A549 (cell line): ENCODE measurements at regions not wholly inside any gene's neighbourhood (a gene's known extent, or its start where the extent isn't known, plus 50 kb on each side); places are given as distances from the start of the nearest gene placed in this dataset.

ENCODE experiments used
- ATAC-seq, 2 experiments: fragments of 200-7000 bp in 1 of 2; fragments of >200 bp in 1 of 2; cut with Nextera tagmentation in 1 of 2; cut with Tn5 transposase in 1 of 2; 3 replicates each; pipeline versions ENCODE4 v1.8.0 to v1.9.1; 2018 to 2020; ENCODE audit warnings: mild to moderate bottlenecking in 1 of 2, moderate library complexity in 1 of 2
- CTCF ChIA-PET: fragments of 300-600 bp; sonication (Branson Sonifier 250); formaldehyde crosslinking; extraction: SDS; loops from one replicate; lab custom pipeline; 2021; ENCODE audit warnings: antibody characterized with exemption, inconsistent platforms; lab: Yijun Ruan, JAX
- POLR2A ChIA-PET: fragments of 350-600 bp; formaldehyde crosslinking; extraction: SDS; loops from one replicate; lab custom pipeline; 2021; ENCODE audit warnings: antibody characterized with exemption, inconsistent platforms; lab: Yijun Ruan, JAX
- DNase-seq, 2 experiments: peaks; one replicate each; pipeline versions ENCODE4 v3.0.0 to v3.0.0-alpha.2; 2011 to 2016; ENCODE audit warnings: low read depth in 1 of 2, low spot score in 1 of 2
- FAIRE-seq: peaks from 2 replicates; lab custom pipeline; 2011; peaks lifted over from hg19 to GRCh38; lab: Jason Lieb, UNC
- H3K27ac ChIP-seq, 2 experiments: fragments of >200 bp; sonication (Bioruptor Twin); formaldehyde crosslinking; 3 replicates each; pipeline ENCODE4 v1.5.1; 2016 to 2017
- H3K4me1 ChIP-seq: fragments of >200 bp; sonication (Bioruptor Twin); formaldehyde crosslinking; 3 replicates; pipeline ENCODE4 v1.6.1; 2016
- H3K4me2 ChIP-seq: fragments of >200 bp; sonication (Bioruptor Twin); formaldehyde crosslinking; 3 replicates; pipeline ENCODE4 v1.6.1; 2016
- H3K4me3 ChIP-seq: fragments of >200 bp; sonication (Bioruptor Twin); formaldehyde crosslinking; 3 replicates; pipeline ENCODE4 v1.5.1; 2016
- H3K9me3 ChIP-seq: fragments of >200 bp; sonication (Bioruptor Twin); formaldehyde crosslinking; 3 replicates; pipeline ENCODE4 v1.6.1; 2016
- ATOH8 ChIP-seq: fragments of 250-450 bp; sonication (Bioruptor Pico); IDR thresholded peaks from 2 replicates; pipeline ENCODE4 v1.5.0; 2020; ENCODE audit warnings: low read depth, mild to moderate bottlenecking, moderate library complexity
- BHLHE40 ChIP-seq: IDR thresholded peaks from 2 replicates; pipeline ENCODE4 v1.6.1; 2012; ENCODE audit warnings: low read depth, low read length, inconsistent platforms
- CBX2 ChIP-seq: fragments of 200-600 bp; sonication (generic); IDR thresholded peaks from 2 replicates; pipeline ENCODE4 v1.6.1; 2016; ENCODE audit warnings: low read depth, mild to moderate bottlenecking, borderline replicate concordance
- CBX8 ChIP-seq: fragments of 200-600 bp; sonication (generic); IDR thresholded peaks from 2 replicates; pipeline ENCODE4 v1.6.1; 2016
- CHD4 ChIP-seq: fragments of 200-600 bp; sonication (generic); IDR thresholded peaks from 2 replicates; pipeline ENCODE4 v1.6.1; 2016; ENCODE audit warnings: antibody characterized with exemption, mild to moderate bottlenecking, borderline replicate concordance
- CTCF ChIP-seq: fragments of >200 bp; sonication (Bioruptor Twin); formaldehyde crosslinking; IDR thresholded peaks from 3 replicates; pipeline ENCODE4 v1.5.1; 2016
- FOSB ChIP-seq: fragments of 250-450 bp; sonication (Bioruptor Pico); IDR thresholded peaks from 2 replicates; pipeline ENCODE4 v1.5.0; 2020; ENCODE audit warnings: mild to moderate bottlenecking, moderate library complexity
- FOSL2 ChIP-seq, 2 experiments: fragments of 450-650 bp in 1 of 2; fragments of >200 bp in 1 of 2; sonication (Bioruptor Twin) in 1 of 2; formaldehyde crosslinking; IDR thresholded peaks; 2 replicates each; pipeline versions ENCODE4 v1.5.0 to v1.6.1; 2016 to 2020; ENCODE audit warnings: mild to moderate bottlenecking in 1 of 2, moderate library complexity in 1 of 2
- GATA3 ChIP-seq: IDR thresholded peaks from 2 replicates; pipeline ENCODE4 v1.6.1; 2012; ENCODE audit warnings: borderline replicate concordance
- HEYL ChIP-seq: fragments of 250-450 bp; sonication (Bioruptor Pico); IDR thresholded peaks from 2 replicates; pipeline ENCODE4 v1.8.0; 2021; ENCODE audit warnings: mild to moderate bottlenecking, moderate library complexity
- HOXB13 ChIP-seq: fragments of 250-450 bp; sonication (Bioruptor Pico); IDR thresholded peaks from 2 replicates; pipeline ENCODE4 v1.5.0; 2020; ENCODE audit warnings: low read depth, mild to moderate bottlenecking, moderate library complexity
- HOXB5 ChIP-seq: fragments of 250-450 bp; sonication (Bioruptor Pico); IDR thresholded peaks from 2 replicates; pipeline ENCODE4 v1.5.0; 2020; ENCODE audit warnings: mild to moderate bottlenecking, moderate library complexity
- KDM5A ChIP-seq: fragments of 200-600 bp; sonication (generic); IDR thresholded peaks from 2 replicates; pipeline ENCODE4 v1.6.1; 2016; ENCODE audit warnings: antibody characterized with exemption, mild to moderate bottlenecking
- MAFK ChIP-seq: fragments of 450-650 bp; IDR thresholded peaks from 2 replicates; pipeline ENCODE4 v1.6.1; 2014; ENCODE audit not compliant: partially characterized antibody
- MAZ ChIP-seq: fragments of 150-350 bp; IDR thresholded peaks from 2 replicates; pipeline ENCODE4 v1.6.1; 2014; ENCODE audit warnings: antibody characterized with exemption, low read depth, low read length, borderline replicate concordance
- NFE2L2 ChIP-seq: fragments of 150-350 bp; conservative IDR thresholded peaks from 2 replicates; pipeline ENCODE4 v1.6.1; 2014; ENCODE audit warnings: low read length
- POLR2AphosphoS2 ChIP-seq: conservative IDR thresholded peaks from 2 replicates; pipeline ENCODE4 v1.6.1; 2012; ENCODE audit warnings: low read length, improper control_type of control experiment, inconsistent platforms
- RCOR1 ChIP-seq: fragments of 150-350 bp; IDR thresholded peaks from 2 replicates; pipeline ENCODE4 v1.6.1; 2014; ENCODE audit warnings: antibody characterized with exemption, low read length, low read depth
- SMC3 ChIP-seq: fragments of >200 bp; sonication (Bioruptor Twin); formaldehyde crosslinking; IDR thresholded peaks from 3 replicates; pipeline ENCODE4 v1.6.1; 2018; ENCODE audit warnings: inconsistent platforms
- SREBF2 ChIP-seq: fragments of 450-650 bp; IDR thresholded peaks from 2 replicates; pipeline ENCODE4 v1.6.1; 2014; ENCODE audit warnings: mild to moderate bottlenecking, moderate library complexity
- TP53 ChIP-seq: fragments of 250-450 bp; sonication (Bioruptor Pico); IDR thresholded peaks from 2 replicates; pipeline ENCODE4 v1.5.0; 2021; ENCODE audit warnings: mild to moderate bottlenecking, moderate library complexity
- ZNF302 ChIP-seq: fragments of 250-450 bp; sonication (Bioruptor Pico); IDR thresholded peaks from 2 replicates; pipeline ENCODE4 v1.9.0; 2021; ENCODE audit warnings: inconsistent platforms, mild to moderate bottlenecking, moderate library complexity
- ZSCAN20 ChIP-seq: fragments of 250-450 bp; sonication (Bioruptor Pico); IDR thresholded peaks from 2 replicates; pipeline ENCODE4 v1.8.0; 2022; ENCODE audit warnings: mild to moderate bottlenecking, moderate library complexity
- WGBS: methylation state at CpG from one replicate; pipeline ENCODE4 v1.1.6; 2017; ENCODE audit errors: missing lambda C conversion rate; 5-methylcytosine and 5-hydroxymethylcytosine counted together
- TF ChIP-seq, protein P1 (sequence below): IDR thresholded peaks from 2 replicates; pipeline ENCODE4 v1.6.1; 2012

DNA sequence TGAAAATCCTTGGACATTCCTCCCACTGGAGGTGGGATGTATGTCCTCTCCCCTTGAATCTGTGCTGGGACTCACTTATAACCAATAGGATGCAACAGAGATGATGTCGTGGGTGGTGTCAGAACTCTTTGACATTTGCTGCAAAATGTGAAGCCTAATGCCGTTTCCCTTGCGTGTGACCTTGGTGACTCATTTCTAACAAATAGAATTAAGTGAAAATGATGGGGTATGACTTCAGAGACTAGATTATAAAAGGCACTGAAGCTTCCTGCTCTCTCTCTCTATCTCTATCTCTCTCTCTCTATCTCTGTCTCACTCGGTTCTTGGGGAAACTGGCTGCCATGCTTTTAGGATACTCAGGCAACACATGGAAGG, 126.1 kb upstream of the STC2 start:
- FAIRE-seq (no peak), ATAC-seq (peak; percentile 17 to 30), DNase-seq (peak; percentile 22 to 75)
- Histone ChIP-seq H3K9me3 (no peaks in the 10 kb centered on the region), H3K4me1 (peaks cover 46% of the 10 kb centered on the region), H3K27ac (peak overlapping the region; percentile 86 to 90), H3K4me3 (no peak overlapping the region), H3K4me2 (peak overlapping the region; percentile 50)
- CTCF ChIA-PET = interaction anchor here (0.6 to 3.6 kb wide), 7 partner anchors 17 to 160 kb away, joined by 3 to 15 read pairs (median 5); no protein-coding TSS in a partner anchor
- 10% methylated on average over 4 of the region's 4 CpGs for WGBS
- peak; percentile 30; the same call in 1 of the 2 replicates for TF ChIP-seq FOSL2 (IDR thresholded peaks at IDR 0.05)
- peak; percentile 75 for TF ChIP-seq FOSL2 (CRISPR knock-in tag; IDR thresholded peaks at IDR 0.05)
- no peak for TF ChIP-seq TP53 (CRISPR knock-in tag)
- TF ChIP-seq SREBF2 = no peak
- TF ChIP-seq MAZ = no peak
- TF ChIP-seq ATOH8 (CRISPR knock-in tag) = no peak
- TF ChIP-seq RCOR1 = no peak
- POLR2A ChIA-PET = interaction anchor here (2.0 to 2.3 kb wide), 2 partner anchors 18 to 125 kb away, joined by 16 to 23 read pairs; partner anchors contain the start of gene STC2

- H3K9me3 ChIP-seq = no peaks in the 10 kb centered on the region
- H3K4me3 ChIP-seq = no peak overlapping the region
- no peak overlapping the region; the same call in 2 of the 3 replicates for H3K4me2 ChIP-seq
- TF ChIP-seq HOXB13 (no peak), POLR2AphosphoS2 (no peak), GATA3 (no peak), HOXB5 (CRISPR knock-in tag) (no peak), BHLHE40 (no peak), CTCF (no peak), ZSCAN20 (CRISPR knock-in tag) (no peak), CBX8 (no peak), SMC3 (no peak), CHD4 (no peak), FOSB (CRISPR knock-in tag) (no peak), MAFK (peak; percentile 32), NFE2L2 (0 out of 2 replicates have a peak, but pooled peaks have one; percentile 32), HEYL (CRISPR knock-in tag) (no peak), KDM5A (no peak), ZNF302 (CRISPR knock-in tag) (no peak), CBX2 (no peak), MAZ (no peak), TP53 (CRISPR knock-in tag) (no peak), SREBF2 (no peak)
- TF ChIP-seq, protein P1, sequence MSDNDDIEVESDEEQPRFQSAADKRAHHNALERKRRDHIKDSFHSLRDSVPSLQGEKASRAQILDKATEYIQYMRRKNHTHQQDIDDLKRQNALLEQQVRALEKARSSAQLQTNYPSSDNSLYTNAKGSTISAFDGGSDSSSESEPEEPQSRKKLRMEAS = peak; percentile 34
- TF ChIP-seq, all 56 proteins: peak for 3
- ATAC-seq (no peak), FAIRE-seq (no peak), DNase-seq (peak in 1 of 2 experiments; percentile 33)
- POLR2A ChIA-PET = interaction anchor here (0.9 kb wide), 1 partner anchor 124 kb away, joined by 3 read pairs; no protein-coding TSS in a partner anchor
- peaks cover 46% of the 10 kb centered on the region for H3K4me1 ChIP-seq
- 65% methylated on average over 4 of the region's 4 CpGs for WGBS
- peak overlapping the region; percentile 86 to 90 for H3K27ac ChIP-seq
- CTCF ChIA-PET = interaction anchor here (1.2 to 4.2 kb wide), 6 partner anchors 12 to 159 kb away, joined by 3 to 12 read pairs (median 6); no protein-coding TSS in a partner anchor
Measured at GRCh38 chr5:173453167-173453566, 125.0 kb upstream of the STC2 start.
